ENCODE measurements at regions not wholly inside any gene's neighbourhood (a gene's known extent, or its start where the extent isn't known, plus 50 kb on each side); places are given as distances from the start of the nearest gene placed in this dataset.
"Not testable (repeated sequence)": the region's sequence is repeated elsewhere in the genome, so short reads cannot be mapped to it uniquely, and the experiment has no call there.

GRCh38 chr11:134961386-134961785, 549.3 kb upstream of the B3GAT1 start:
- not testable (repeated sequence) for TF ChIP-seq CTCF (IDR thresholded peaks at IDR 0.05; ENCODE audit: insufficient read depth, low read depth, low read length); EZH2 (IDR thresholded peaks at IDR 0.05; ENCODE audit: insufficient read depth, low read length)

Measured in astrocyte (in vitro differentiated cells and primary cell).